Left renal cortex interstitium (tissue), 4 donors: ENCODE measurements at regions not wholly inside any gene's neighbourhood (a gene's known extent, or its start where the extent isn't known, plus 50 kb on each side); places are given as distances from the start of the nearest gene placed in this dataset.

Experiments
- DNase-seq, 4 donors: peaks; one replicate each; pipeline ENCODE4 v3.0.0-alpha.2; 2013; ENCODE audit warnings: low read depth in 4 of 4, low spot score in 2 of 4, missing footprints in 1 of 4

DNA sequence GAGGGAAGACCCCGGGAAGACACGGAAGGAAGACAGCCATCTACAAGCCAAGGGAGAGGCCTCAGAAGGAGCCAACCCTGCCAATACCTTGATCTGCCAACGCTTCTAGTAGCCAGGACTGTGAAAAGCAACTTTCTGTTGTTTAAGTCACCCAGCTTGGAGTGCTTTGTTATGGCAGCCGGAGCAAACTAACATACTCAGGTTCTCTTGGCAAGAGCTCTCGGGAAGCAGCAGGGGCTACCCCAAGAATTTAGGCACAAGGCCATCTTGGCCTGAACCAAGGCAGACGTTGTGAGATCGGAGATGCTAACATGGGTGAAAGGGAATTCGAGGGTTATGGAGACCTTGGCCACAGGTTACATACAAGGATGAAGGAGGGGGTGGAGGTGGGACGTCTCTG, 78.6 kb upstream of the KLHL29 start:
- no peak for DNase-seq

DNA sequence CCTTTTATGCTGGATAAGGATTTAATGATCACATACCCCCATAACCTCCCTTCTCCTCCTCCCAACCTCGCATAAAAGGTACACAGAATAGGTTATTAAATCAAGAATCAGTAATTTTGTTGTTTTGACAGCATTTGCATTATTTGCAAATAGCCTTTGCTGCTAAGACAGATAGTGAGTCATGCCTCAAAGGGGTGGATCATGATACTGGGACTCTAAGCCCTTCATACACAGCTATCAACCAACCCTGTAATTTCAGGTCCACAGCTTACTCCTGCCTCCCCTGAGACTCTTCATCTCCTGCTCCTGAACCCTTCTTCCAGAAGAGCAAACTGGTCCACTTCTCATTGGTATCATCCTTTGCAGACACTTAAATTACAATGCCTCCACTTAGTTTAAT, 73.8 kb upstream of the KLHL29 start:
- no peak for DNase-seq

DNA sequence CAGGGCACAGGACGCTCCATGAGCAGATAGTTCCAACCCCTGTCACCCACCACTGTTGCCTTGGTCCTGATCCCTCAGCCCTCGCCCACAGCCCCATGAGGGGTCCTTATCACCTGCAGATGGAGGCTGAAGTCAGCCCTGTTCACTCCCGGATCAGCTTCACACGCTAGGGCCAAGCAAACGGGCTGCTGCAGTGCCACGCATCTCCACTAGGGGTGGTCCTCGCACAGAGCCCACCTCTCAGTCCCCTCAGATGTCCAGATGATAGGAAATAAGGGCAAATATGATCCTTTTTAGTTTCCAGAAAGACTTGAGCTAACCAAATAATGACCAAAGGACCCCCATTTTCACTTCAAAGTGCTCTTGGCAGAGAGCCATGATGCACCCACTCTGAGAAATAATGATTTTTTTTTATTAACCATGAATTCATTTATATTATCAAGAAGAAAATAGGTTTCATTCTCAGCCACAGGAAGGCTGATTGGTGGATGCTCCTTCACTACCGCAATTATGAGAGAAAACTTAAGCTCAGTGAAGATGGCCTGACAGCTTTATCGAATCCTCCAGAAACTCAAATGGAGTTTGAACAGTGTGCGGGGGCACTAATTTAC, 71.9 kb upstream of the KLHL29 start:
- no peak for DNase-seq

DNA sequence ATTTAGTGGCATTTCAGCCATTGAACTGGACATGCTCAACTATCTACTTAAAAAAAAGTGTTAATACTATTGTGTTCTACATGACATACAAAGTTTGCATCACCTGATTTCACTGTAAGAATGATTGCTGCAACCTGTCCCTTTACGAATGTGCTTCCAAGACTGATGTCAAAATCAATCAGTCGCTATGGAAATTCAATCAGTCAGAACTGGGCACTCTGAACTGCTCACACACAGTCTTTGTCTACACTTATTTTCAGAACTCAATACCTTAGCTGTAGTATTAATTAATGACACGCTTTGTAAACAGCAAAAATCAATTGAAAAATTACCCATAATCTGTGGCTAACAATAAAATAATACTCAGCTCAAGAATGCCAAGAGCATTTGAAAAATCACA, 70.3 kb upstream of the KLHL29 start:
- DNase-seq = no peak

DNA sequence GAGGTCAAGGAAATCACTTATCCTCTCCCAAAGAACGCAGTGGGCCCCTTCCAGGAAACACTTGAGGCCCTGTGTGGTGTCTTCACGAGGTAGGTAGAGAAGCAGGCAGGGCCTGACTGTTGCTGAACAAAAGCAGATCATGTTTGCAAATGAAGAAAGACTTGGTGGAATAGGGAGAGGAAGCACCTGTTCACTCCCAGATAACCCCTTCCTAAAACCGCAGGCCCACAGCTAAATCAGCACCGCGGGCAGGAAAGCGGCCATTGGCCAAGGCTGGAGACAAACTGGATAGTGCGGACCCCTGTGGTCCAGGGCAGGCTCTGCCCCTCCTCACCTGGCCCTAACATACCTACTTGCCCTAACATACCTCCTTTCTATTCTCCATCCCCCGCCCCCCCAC, 64.9 kb upstream of the KLHL29 start:
- DNase-seq = no peak

DNA sequence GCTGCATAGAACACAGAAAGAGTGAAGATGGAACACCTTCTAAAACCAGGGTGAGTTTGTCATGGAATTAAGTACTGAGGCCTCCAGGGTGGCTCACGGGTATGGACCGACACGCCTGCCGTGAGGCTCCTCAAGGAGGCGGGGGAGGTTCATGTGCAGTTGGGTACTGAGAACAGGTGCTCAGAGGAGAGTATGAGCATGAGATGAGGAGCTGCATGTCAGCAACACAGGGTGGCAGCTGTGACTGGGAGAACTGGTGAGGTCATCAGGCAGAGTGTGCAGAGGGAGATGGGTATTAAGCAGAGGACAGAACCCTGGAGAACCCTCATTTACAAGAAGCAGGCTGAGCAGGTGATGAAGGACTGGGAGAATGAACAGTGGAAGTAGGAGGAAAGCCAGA, 63.2 kb upstream of the KLHL29 start:
- DNase-seq = no peak

DNA sequence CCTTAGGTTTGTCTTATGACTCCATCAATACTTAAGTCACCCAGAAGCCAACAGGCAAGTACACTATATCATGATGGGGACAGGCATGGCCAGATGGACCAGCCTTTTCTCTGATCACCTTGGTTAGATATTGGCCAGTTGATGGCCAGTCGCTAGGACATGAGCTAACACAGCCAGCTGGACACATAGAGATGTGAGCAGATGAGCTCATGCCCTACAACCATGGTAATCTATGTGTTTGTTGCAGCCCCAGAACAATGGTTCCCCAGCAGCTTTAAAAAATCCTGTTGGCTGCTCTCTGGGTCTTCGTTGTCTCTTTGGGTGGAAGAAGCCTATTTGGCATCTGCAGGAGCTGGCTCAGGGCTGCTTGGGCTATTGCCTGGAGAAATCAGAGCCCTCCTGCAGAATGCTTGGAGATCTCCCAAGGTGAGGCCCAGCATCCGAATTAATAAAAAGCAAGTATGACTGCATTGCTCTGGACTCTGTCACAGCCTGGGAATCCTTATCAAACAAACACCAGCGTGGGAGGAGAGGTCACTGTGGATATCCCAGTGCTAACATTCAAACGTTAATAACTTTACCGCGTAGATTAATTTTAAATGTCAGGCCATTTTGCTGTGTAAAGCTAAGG, 62.3 kb upstream of the KLHL29 start:
- no peak for DNase-seq

DNA sequence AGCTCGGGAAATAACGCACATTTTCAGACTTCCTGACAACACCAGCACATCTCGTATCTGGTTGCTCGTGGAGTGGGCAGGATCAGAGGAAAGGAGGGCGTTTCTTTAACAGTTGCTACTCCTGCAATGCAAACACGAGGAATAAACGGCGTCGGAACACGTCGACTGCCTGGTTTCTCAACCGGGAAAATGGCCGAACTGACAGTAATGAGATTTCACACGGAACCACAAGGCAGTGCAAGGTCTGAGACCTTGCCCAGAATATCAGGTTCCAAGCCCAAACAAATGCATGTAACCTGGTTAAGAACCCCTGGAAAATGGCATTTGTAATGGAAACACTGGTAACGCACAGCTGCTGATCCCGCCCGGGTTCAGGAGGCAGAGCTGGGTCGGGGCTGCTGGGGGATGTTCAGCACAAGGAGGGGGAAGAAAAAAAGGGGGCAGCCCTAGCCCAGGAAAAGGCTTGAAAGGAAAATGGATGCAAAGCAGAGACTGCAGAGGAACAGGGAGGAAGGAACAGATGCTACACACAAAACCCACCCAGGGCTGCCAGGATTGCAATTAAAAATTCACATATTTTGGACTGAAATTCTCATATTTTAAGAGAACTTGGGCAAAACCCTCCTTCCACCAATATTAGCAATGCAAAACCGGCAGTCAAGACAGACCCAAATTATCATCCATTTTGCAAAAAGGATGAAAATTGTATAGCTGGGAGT, 61.6 kb upstream of the KLHL29 start:
- DNase-seq = no peak

DNA sequence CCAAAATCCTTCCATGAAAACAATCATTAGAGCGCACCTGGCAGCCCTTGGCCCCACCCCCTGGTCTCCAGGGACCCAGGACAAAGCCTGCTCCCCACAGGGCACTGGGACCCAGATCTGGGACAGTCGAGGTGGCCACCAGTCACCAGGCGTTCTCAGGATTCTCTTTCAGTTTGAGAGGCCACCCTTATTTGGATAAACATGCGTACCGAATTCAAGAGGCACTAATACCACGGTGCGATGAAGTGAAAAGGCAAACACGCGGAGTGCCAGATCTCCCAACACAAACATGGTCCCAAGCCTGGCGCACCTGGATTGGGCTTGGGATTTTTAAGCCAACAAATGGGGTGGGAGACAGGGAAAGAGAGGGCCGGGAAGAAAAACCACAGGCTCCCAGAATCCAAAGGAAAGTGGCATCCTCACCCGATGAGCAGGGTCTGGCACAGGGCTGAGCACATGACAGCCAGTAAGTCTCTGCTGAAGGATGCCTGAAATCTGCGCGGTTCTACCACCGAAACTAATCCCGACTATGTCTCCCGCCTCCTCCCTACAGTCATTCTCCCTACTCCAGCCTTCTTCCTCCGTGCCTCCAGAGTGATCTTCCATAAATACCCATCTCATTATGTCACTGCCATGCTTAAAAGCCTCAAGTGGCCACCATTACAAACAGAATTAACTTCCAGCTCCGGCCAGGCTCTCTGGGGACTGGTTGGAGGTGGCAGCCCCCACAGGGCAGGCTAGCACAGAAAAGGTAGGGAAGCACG, 60.9 kb upstream of the KLHL29 start:
- DNase-seq = no peak

DNA sequence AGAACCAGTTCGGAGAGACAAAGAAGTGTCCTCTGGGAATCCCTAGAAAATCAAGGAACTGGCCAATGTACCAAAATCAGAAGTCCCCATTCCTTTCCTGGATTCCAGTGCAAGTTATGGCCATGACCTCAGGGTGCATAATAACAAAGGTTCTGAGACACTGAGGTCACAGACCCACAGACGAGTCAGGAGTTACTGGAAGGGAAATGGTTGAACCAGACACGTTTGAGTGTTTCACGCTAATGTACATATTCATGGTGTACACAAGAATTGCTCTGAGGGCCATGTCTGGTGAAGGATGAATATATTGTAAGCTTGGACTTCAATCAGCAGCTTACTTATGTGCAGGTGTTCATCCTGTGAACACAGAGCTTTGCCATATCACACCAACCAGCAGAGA, 58.6 kb upstream of the KLHL29 start:
- DNase-seq = no peak

DNA sequence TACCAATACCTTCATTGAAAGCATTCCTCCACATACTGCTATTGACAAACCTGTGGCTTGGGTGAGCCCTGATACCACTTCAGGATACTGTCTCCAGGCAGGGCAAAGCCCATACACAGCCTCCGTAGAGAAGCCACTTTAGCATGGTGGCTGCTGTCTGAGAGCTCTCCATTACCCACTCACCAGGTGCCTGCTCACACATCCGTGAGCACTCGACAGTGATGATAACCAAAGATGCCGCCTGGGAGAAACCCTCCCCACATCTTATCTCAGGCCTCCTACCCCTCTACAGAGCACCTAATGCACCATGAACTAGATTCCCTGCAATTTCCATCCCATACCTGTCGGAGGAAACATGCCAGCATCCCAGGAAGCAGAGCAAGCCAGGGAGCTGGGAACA, 57.6 kb upstream of the KLHL29 start:
- DNase-seq = no peak

- no peak for DNase-seq
These were observed 57.1 kb upstream of the KLHL29 start for GRCh38 chr2:23327887-23328286.

DNA sequence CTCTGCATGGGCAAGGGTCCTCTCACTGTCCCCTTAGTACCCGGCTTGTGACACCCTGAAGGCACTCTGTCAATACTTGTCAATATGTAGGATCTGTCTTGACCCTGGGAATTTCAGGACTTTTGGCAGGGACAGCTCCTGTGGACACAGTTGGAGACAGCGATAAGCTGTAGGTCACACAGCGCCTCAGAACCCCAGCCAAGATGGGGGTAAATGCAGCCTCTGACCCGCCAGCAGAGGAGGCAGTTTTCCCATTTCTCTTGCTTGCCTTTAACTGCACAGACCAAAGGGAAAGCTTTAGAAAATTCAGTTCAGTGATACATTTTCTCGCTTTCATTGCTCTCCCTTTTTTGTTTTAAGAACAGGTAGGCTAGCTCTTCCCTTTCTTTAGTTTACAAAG, 54.8 kb upstream of the KLHL29 start:
- peak in 1 of 4 donors; percentile 19 for DNase-seq
